ENCODE measurements at regions not wholly inside any gene's neighbourhood (a gene's known extent, or its start where the extent isn't known, plus 50 kb on each side); places are given as distances from the start of the nearest gene placed in this dataset.

DNA sequence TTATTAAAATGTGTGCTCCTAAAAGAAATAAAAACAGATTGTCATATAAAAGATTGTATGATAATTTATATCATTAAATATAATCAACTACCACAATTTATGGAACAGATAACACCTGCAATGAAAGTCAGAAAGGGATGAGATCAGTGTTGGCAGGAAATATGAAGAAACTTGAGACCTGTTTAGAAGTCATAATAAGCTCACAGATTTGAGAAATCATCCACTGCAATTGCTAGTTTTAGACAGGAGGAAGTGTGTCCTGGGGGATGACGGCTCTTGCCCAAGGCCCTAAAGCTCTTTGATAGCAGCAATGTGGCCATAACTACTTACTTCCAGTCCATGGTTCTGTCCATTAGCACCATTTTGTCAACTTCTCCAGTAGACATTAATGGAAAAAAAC is 122.8 kb upstream of the SOX5 start:
- TF ChIP-seq, protein P1, sequence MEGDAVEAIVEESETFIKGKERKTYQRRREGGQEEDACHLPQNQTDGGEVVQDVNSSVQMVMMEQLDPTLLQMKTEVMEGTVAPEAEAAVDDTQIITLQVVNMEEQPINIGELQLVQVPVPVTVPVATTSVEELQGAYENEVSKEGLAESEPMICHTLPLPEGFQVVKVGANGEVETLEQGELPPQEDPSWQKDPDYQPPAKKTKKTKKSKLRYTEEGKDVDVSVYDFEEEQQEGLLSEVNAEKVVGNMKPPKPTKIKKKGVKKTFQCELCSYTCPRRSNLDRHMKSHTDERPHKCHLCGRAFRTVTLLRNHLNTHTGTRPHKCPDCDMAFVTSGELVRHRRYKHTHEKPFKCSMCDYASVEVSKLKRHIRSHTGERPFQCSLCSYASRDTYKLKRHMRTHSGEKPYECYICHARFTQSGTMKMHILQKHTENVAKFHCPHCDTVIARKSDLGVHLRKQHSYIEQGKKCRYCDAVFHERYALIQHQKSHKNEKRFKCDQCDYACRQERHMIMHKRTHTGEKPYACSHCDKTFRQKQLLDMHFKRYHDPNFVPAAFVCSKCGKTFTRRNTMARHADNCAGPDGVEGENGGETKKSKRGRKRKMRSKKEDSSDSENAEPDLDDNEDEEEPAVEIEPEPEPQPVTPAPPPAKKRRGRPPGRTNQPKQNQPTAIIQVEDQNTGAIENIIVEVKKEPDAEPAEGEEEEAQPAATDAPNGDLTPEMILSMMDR (IDR thresholded peaks at IDR 0.05 in 2 of 3, conservative IDR thresholded peaks at IDR 0.05 in 1 of 3; ENCODE audit: insufficient read depth in 2 of 3, low read depth in 1 of 3, low read length in 3 of 3): no peak
- TF ChIP-seq PURB (CRISPR knock-in tag; IDR thresholded peaks at IDR 0.05; ENCODE audit: low read depth): no peak
- TF ChIP-seq, protein P2, sequence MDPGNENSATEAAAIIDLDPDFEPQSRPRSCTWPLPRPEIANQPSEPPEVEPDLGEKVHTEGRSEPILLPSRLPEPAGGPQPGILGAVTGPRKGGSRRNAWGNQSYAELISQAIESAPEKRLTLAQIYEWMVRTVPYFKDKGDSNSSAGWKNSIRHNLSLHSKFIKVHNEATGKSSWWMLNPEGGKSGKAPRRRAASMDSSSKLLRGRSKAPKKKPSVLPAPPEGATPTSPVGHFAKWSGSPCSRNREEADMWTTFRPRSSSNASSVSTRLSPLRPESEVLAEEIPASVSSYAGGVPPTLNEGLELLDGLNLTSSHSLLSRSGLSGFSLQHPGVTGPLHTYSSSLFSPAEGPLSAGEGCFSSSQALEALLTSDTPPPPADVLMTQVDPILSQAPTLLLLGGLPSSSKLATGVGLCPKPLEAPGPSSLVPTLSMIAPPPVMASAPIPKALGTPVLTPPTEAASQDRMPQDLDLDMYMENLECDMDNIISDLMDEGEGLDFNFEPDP (CRISPR knock-in tag; IDR thresholded peaks at IDR 0.05): no peak
- no peak for TF ChIP-seq NFATC3 (IDR thresholded peaks at IDR 0.05)
- no peak for TF ChIP-seq RB1 (IDR thresholded peaks at IDR 0.05; ENCODE audit: low read depth)
